ENCODE measurements at regions not wholly inside any gene's neighbourhood (a gene's known extent, or its start where the extent isn't known, plus 50 kb on each side); places are given as distances from the start of the nearest gene placed in this dataset.

- DNase-seq (ENCODE audit: low read depth) = no peak
These were observed 463.9 kb downstream of the MN1 start for GRCh38 chr22:27337676-27338075.

GRCh38 chr22:27340047-27340446, 461.5 kb downstream of the MN1 start:
- no peak for DNase-seq (ENCODE audit: low read depth)

- no peak for DNase-seq (ENCODE audit: low read depth)
These were observed 457.0 kb downstream of the MN1 start for GRCh38 chr22:27344546-27344945.

- no peak for DNase-seq (ENCODE audit: low read depth)
These were observed 455.9 kb downstream of the MN1 start for GRCh38 chr22:27345691-27346090.

- DNase-seq (ENCODE audit: low read depth) = no peak
These were observed 453.6 kb downstream of the MN1 start for GRCh38 chr22:27347951-27348350.

GRCh38 chr22:27348634-27349033, 452.9 kb downstream of the MN1 start:
- DNase-seq (ENCODE audit: low read depth) = no peak

- DNase-seq (ENCODE audit: low read depth) = no peak
These were observed 452.1 kb downstream of the MN1 start for GRCh38 chr22:27349456-27349855.

GRCh38 chr22:27350306-27350705, 451.2 kb downstream of the MN1 start:
- no peak for DNase-seq (ENCODE audit: low read depth)

- no peak for DNase-seq (ENCODE audit: low read depth)
These were observed 449.1 kb downstream of the MN1 start for GRCh38 chr22:27352426-27352825.

GRCh38 chr22:27358096-27358870, 443.3 kb downstream of the MN1 start:
- no peak for DNase-seq (ENCODE audit: low read depth)

- no peak for DNase-seq (ENCODE audit: low read depth)
These were observed 431.3 kb downstream of the MN1 start for GRCh38 chr22:27370269-27370668.

GRCh38 chr22:27370987-27371386, 430.6 kb downstream of the MN1 start:
- DNase-seq (ENCODE audit: low read depth) = no peak

GRCh38 chr22:27372364-27372763, 429.2 kb downstream of the MN1 start:
- no peak for DNase-seq (ENCODE audit: low read depth)

- DNase-seq (ENCODE audit: low read depth) = no peak
These were observed 428.4 kb downstream of the MN1 start for GRCh38 chr22:27372969-27373670.

GRCh38 chr22:27377501-27378295, 423.9 kb downstream of the MN1 start:
- no peak for DNase-seq (ENCODE audit: low read depth)

- DNase-seq (ENCODE audit: low read depth) = no peak
These were observed 423.2 kb downstream of the MN1 start for GRCh38 chr22:27378311-27378800.

GRCh38 chr22:27378995-27379394, 422.6 kb downstream of the MN1 start:
- DNase-seq (ENCODE audit: low read depth) = no peak

GRCh38 chr22:27380855-27381254, 420.7 kb downstream of the MN1 start:
- no peak for DNase-seq (ENCODE audit: low read depth)

- no peak for DNase-seq (ENCODE audit: low read depth)
These were observed 420.0 kb downstream of the MN1 start for GRCh38 chr22:27381552-27381951.

GRCh38 chr22:27381960-27382742, 419.4 kb downstream of the MN1 start:
- no peak for DNase-seq (ENCODE audit: low read depth)

- no peak for DNase-seq (ENCODE audit: low read depth)
These were observed 418.6 kb downstream of the MN1 start for GRCh38 chr22:27382947-27383346.

- no peak for DNase-seq (ENCODE audit: low read depth)
These were observed 417.7 kb downstream of the MN1 start for GRCh38 chr22:27383896-27384295.

Measured in forelimb muscle (tissue), 1 donor.